NCI-H1694 (cell line): ENCODE measurements at regions not wholly inside any gene's neighbourhood (a gene's known extent, or its start where the extent isn't known, plus 50 kb on each side); places are given as distances from the start of the nearest gene placed in this dataset.

Experiments used
- DNase-seq: peaks from one replicate; lab custom pipeline; 2025; lab: John Stamatoyannopoulos, UW

DNA sequence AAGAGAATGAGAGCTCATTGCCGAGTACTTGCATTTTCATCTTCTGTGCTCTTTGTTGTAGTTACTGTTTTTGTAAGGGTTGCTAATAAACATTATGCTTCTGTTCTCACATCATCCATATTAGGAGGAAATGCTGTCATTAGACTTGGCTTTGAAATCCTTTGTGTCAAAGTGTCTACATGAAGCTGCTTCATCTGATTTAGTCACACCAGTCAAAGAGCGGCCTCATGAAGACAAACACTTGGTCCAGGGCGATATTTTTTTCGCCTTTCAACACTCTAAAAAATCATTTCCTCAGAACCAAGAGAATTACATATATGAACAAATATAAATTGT is 105.0 kb downstream of the SPRY2 start:
- no peak for DNase-seq

DNA sequence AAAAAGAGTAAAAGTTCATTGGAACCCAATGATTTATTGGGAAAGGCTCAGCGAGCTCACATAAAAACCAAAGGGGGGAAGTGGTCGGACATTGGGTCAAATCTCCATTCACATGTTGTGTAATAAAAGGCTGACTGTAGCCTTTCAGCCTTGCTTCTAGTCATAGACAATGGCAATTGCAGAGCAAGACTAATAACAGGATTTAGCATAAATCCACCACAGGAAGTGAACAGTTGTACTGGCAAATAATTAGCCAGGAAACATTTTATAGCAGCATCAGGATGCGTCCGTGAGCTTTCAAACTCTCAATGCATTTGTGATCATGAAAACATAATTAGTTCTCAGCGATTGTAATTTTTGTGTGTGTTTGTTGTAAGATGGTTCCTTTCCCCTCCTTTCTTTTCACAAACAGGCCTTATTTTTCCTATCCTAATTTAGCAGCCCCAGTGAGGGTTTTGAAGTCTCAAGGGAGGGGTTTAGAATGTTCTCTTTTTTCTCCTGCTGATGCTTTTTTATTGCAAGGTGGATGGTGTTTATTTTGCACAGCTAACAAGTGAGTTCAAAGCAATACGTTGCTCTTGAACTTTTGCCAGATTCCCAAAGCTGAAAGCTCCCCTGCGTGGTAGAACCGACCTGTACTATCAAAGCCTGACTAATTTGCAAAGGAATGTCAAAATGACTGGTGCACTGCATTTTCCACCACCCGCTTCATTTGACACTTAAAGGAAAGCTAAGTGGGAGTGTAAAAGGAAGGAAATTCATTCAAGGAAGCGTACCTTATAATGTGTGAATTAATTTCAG is 105.6 kb downstream of the SPRY2 start:
- DNase-seq = no peak

DNA sequence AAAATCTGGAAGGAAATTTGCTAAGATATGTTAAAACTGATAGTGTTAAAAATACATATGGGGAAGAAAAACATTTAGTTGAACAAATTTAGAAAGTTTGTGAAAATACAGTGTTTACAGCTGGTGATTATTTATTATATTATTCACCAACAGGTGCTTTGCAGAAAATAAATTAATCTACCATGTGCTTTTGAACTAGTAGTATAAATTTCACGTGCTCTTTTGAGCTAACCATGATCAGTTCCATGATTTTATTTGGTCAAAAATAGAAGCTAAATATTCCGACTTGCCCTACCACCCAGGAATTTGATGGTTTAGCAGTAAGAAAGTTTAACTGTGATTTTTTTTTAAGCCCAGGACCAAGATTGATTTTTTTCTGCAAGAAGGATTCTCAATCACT is 113.3 kb downstream of the SPRY2 start:
- no peak for DNase-seq

DNA sequence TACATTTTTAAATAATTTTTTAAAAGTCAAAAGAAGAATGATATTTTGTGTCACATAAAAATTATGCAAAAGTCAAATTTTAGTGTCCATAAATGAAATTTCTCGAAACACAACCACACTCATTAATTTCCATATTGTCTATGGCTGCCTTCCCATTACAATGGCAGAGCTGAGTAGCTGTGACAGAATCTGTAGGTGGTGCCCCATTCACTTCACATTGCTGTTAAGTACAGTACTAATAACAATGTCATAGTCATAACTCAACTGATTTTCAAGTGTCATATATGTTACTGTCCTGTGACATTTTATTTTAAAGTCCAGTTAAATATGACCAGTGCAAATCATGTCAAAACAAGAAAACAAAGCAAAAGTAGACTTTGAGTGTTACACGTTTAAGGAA is 114.3 kb downstream of the SPRY2 start:
- no peak for DNase-seq

DNA sequence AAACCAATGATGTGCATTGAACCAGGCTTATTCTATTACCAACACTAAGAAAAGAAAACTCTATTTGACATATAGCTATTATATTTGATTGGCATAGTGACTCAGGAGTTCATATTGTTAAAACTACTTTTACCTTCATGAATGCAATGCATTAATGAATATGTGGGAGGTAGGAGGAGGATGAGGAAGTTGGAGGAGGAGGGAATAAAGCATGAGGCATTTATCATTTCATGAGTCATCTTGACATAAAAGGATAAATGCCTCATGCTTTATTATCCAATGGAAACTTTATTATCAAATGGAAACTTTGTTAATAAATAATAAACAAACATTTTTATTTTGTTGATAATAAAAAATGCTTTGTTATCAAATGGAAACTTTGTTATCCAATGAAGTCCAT is 116.5 kb downstream of the SPRY2 start:
- no peak for DNase-seq

DNA sequence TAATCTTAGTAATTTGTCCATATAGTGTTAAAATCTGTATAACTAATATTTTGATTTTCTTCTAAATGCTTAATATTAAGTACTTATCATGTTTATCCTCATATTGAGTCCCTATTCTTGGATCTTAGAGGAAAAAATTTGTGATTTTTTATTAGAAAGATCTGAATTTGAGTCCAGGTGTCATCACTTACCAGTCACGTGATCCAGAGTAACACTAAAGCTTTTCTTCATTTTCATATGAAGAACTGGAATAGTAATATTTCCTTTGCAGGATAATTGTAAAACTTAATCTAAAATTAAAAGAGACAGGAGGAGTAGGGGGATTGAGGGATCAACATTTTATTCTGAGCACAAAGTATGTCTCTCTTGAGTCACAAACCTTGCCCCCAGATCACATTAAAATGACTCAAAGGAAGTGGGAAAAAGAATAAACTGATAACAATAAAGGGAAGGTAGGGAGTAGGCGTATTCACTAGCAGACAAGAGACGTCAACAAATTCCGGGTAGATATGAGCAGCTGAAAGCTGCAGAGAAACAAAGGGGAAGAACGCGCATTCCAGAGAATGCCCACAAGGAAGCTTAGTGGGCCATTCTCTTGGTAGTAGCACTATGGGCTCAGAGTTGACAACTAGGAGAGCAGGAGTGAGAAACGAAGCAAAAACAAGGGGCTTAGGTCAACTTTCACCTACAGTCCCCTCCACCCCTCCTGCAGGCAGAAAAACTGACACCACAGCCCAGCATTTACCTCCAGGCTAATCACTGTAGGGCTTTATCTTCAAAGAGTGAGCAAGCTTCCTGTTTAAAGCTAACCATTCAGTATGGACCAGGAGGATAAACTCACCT is 123.1 kb downstream of the SPRY2 start:
- no peak for DNase-seq

DNA sequence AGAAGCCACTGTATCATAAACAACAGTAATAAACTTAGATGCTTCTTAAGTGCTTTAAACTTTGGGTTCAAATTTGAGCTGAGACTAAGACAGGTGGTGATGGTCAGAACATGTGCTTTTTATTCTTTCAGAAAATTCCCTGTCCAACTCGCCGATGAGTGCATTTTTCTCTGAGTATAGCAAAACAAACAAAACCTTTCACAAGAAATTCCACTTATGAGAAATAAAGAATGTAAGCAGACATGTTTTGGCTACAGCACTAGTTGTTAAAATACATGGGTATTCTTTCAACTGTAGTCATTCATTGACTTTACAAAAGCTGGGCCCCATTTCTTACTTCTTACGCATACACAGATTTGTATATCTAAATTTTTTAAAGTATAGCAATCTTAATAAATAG is 125.6 kb downstream of the SPRY2 start:
- no peak for DNase-seq

DNA sequence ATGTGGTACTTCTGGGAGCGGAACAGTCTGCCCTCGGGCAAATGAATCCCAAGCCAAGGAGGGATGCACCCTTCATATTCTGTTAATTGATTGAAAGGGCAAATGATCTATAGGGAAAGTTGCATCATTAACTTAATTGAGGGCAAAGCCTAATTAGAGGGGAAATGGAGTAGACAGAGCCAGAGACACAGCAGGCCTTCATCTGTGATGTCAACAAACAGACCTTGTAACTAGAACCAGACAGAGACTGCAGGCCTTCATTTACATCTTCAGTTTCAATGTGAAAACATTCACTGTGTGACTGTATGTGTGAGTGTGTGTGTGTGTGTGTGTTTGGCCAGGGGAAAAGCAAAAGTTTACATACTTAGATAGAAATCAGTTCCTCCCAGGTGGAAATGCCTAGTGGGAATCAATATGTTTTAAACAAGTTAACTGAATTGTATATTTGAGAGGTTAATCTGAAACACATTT is 126.4 kb downstream of the SPRY2 start:
- DNase-seq = no peak

DNA sequence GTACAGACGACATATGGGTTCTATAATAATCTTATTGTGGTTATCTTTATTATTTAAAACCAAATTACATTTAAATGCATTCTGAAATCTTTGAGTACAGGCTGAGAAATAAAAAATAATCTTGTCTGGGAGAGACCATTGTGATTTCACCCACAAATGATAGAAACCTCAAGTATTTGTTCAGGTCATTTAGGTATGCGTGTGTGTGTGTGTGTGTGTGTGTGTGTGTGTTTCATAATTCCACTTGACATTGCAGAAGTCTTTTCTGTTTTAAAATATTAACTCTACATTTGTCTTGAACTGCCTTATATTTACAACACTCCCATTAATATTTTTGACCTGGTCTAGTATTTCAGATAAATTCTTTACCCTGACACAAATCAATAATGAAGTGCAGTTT is 126.9 kb downstream of the SPRY2 start:
- no peak for DNase-seq

DNA sequence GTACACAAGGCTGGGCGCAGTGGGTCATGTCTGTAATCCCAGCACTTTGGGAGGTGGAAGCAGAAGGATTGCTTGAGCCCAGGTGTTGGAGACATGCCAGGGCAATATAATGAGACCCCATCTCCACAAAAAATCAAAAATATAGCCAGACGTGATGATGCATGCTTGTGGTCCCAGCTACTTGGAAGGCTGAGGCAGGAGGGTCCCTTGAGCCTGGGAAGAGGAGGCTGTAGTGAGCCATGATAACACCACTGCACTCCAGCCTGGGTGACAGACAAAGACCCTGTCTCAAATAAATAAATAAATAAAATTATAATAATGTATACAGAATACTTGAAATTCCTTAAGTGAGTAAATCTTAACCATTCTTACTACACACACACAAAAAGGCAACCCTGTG is 127.7 kb downstream of the SPRY2 start:
- DNase-seq = no peak

DNA sequence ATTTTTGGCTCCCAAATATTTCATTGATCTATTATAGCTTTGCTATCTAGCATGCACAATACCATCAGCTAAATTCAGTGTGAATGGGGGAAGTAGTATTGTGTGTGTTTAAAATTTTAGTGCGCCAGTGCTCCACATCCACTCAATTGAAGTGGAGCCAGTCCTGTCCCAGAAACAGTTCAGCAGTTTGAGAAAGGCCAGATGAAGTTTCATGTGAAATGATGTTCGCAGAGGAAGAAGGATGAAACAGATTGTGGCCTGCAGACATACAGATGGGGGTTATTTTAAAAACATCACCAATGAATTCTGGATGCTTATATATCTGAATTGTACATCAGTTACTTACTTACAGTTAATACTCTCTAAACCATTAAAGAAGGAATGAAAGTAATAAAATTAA is 129.4 kb downstream of the SPRY2 start:
- DNase-seq = no peak

DNA sequence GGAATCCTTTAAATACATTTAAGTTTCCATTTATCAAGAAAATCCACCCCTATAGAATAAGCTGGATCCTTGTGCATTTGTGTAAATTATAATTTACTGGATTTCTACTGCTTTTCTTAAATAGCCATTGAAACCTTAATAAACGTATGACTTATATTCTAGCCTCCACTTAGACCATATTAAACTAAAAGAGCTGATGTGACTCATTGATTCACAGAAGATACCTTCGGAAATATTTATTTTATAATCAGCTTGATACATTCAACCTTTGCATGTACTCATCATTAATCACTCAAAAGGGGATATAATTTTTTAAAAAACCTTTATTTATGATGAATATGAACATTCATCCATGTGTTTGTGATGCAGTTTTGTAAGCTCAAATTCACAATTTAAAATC is 136.3 kb downstream of the SPRY2 start:
- no peak for DNase-seq

DNA sequence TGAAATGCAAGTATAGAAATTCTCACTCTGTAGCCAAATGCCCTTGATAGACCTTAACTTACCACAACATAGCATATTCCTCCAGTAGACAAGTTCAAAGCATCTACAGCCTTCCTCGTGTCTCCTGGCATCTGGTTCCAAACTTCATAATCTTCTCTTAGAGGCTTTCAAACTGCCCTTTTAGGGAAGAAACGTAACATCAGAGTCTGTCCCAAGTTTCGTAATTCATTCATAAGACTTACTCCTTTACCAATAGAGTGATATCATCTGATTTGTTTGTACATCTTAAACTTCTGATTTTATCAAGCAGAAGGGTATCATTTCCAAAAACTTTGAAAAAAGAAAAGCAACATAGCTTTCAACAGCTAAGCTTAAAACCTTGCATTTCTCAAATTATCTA is 137.4 kb downstream of the SPRY2 start:
- DNase-seq = no peak

DNA sequence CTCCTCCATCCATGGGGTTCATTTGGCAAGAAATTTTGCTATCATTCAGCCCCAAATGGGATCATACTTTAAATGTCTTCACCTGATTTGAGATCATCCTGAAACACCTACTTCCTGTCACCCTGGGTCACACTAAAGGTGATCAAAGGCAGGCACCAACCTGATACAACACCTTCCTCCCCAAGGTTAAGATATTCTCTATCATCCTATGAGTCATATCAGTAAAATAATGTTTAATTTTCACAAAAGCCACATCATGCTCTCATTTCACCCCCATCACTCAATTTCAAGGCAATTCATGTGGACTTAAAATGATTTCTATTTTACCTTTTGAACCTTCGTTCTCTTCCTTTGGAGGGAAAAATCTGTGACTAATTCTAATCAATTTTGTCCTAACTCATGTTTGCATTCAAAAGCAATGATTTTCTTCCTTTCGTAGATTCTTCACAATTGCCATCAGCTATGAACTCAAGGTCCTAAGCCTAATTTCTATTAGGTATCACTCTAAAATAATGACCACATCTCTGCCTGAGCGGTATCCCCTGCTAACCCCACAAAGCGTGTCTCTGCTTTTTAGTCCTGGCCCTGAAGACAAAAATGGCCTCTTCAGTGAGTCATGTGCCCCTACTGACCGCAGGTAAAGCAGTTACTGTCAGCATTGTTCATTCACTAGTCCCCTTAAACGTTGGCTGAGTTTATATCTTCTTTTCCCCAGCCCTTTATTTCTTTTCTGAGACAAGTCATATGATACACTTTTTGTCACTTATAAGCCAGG is 139.0 kb downstream of the SPRY2 start:
- DNase-seq = no peak

DNA sequence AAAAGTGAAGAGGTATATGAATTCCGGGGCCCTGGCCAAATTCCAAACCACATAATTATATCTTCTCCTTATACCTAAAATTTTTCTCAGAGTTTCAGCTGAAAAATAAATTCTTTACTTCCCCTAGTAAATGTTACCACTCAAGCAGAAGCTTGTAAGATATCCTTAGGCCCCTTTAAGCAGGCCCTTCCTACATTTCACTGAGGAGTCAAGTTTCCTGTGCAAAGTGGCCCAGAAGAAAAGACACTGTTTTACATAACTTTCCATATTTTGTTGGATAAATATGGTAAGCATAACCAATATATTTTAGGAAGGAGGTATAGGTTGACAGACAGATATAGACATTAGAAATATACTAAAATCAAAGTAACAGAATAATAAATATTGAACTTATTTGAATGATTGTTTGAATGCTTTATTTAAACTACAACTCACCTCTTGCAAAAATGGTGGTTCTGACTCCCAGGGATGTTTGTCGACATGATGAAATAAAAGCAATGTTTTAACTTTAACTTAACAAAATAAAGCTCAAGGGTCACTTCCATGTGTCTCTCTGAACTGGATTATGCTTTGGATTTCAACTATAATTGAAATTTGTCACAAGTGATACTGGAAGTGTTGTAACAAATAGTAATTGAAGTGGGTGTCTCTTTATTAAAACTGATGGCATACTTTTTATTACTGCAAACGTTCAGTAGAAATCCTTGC is 141.2 kb downstream of the SPRY2 start:
- DNase-seq = no peak

DNA sequence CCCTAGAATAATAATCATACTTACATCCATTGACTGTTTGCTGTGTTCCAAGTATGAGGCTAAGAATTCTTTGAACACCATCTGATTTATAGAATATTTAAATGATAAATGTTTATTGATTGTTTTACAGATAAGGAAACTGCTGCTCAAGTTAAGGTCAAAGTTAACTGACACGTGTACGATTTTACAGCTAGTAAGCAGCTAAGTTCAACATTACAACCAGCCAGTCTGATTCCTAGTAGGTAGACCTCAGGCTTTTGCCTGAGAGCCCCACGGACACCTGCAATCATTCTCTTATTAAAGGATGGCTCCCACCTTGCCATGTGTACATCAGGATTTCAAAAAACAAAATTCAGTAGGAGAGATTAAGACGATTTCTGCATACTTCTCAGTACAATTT is 141.9 kb downstream of the SPRY2 start:
- DNase-seq = no peak

DNA sequence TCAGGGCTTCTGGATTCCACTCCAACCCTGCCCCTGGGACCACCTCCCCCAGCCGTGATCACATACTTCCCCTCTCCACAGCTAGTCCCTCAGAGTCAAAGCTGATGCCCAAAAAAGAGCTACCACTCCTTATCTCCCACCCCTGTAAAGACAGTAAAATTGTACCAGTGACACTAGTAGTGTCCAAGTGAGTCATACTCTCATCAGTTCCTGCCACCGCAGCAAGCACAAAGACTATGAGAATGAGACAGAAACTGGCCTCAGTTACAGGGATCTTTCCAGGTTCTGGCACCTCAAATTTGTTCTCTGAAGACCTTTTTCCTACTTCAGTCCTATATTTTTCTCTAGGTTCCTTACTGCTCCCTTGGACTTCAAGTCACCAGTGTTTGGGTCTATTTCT is 144.2 kb downstream of the SPRY2 start:
- no peak for DNase-seq

DNA sequence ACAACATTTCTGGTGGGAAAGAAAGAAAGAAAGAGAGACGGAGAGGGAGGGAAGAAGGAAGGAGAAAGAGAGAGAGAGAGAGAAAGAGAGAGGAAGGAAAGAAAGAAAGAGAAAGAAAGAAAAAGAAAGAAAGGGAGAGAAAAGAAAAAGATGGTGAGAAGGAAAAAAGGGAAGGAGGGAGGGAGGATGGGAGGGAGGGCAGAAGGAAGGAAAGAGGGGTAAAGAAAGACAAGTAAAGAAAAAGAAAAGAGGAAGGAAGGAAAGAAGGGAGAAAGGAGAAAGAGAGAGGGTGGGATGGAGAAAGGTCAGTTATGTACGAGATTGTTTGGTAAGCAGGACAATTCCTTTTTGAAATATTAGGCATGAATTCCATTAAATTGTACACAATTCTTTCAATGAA is 145.3 kb downstream of the SPRY2 start:
- DNase-seq = no peak

DNA sequence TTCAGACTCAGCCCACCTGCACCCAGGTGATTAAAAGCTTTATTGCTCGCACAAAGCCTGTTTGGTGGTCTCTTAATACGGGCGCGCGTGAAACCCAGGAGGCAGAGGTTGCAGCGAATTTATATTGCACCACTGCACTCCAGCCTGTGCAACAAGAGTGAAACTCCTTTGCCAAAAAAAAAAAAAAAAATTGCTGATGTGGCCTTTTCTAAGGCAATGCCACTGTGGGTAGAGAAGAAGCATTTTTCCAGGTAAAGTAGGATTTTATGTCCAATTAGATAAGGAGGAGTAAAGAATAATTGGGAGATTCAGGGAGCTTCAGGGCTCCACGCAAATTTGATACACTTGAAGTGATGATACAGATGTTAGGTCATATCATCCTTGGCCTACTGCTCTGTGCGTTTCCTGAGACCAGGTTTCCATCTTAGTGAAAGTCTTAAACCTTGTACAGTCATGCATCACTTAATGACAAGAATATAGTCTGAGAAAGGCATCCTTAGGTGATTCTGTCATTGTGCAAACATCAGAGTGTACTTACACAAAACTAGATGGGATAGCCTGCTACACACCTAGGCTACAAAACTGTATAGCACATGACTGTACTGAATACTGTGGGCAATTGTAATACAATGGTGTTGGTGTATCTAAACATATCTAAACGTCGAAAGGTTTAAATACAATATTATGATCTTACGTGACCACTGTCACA is 150.9 kb downstream of the SPRY2 start:
- DNase-seq = no peak

DNA sequence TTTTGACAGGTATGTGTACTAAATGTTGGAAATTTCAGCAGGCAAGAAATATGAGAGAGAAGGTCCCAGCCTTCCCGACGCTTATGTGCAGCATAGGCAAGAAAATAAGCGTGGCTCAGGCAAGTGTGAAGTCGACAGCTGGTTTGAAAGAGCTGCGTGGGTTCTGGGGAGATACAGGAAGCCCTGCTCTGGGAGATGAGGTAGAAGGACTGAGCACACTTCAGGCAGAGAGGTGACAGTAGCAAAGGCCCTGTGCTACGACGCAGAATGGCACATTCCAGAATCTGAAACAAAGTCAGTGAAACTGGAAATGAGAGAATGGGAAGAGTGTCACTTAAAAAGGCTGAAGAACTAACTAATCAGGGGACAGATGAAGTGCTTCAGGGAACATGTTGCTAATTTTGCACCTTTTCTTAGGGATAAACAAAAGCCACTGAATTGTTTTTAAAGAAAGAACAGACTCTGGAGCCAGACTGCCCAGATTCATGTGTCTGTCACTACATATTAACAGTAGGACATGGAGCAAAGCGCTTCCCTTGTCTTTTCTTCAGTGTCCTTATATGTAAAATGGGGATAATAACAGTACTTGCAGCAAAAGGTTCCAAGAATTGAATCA is 160.1 kb downstream of the SPRY2 start:
- no peak for DNase-seq

DNA sequence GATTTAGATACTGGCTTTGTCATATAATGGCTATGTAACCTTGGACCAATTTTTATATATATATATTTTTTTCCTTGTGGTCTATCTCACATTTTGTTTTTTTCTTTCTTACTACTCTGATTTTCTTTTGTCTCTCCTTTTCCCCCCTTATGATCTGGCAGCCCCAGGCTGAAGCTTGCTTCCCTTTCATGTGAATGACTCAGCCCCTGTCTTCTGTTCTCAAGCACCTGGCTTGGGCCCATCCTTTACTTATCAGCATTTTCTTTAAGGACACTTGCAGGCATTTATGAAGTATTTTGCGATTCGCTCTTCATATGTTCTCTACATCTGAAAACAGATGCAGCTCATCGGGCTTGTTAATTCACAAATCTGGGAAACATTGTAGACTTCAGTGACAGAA is 163.6 kb downstream of the SPRY2 start:
- no peak for DNase-seq
